ENCODE measurements at regions not wholly inside any gene's neighbourhood (a gene's known extent, or its start where the extent isn't known, plus 50 kb on each side); places are given as distances from the start of the nearest gene placed in this dataset.

DNA sequence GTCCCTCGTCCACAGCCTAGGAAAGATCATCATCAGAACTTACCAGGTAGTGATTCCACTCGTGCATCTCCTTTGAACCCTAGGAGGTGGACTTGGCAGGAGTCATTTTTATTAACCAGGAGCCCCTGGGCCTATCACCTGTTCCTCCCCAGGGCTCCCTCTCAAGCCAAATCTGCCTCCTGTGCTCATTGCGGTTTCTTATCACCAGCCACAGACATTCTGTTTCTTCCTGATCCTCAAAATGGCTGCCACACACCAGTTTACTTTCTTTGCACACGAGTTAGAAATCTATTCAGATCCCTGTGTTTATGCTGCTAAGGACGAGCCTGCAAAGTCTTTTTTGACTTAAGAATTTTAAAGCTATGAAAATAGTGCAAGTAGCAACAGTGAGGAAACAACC, 354.5 kb upstream of the BOD1L1 start:
- Histone ChIP-seq H3K9me3 (ENCODE audit: insufficient read depth, low read length) (no peaks in the 10 kb centered on the region), H3K9ac (ENCODE audit: insufficient read length, low read depth) (no peak overlapping the region), H3K4me3 (ENCODE audit: insufficient read length, low read depth) (no peak overlapping the region), H3K4me1 (ENCODE audit: insufficient read depth, insufficient read length) (no peaks in the 10 kb centered on the region), H3K36me3 (ENCODE audit: insufficient read depth, insufficient read length, low read length) (no peaks in the 10 kb centered on the region), H3K27me3 (ENCODE audit: insufficient read depth, insufficient read length) (no peaks in the 10 kb centered on the region)
- no peak for TF ChIP-seq ZNF274 (IDR thresholded peaks at IDR 0.05; ENCODE audit: low read depth, low read length)
- TF ChIP-seq SUZ12 (IDR thresholded peaks at IDR 0.05; ENCODE audit: extremely low read depth, insufficient read depth, insufficient read length), result no peak
- TF ChIP-seq YY1 (IDR thresholded peaks at IDR 0.05; ENCODE audit: insufficient read depth, insufficient read length), result no peak
- no peak for DNase-seq (ENCODE audit: low read depth, low spot score)

DNA sequence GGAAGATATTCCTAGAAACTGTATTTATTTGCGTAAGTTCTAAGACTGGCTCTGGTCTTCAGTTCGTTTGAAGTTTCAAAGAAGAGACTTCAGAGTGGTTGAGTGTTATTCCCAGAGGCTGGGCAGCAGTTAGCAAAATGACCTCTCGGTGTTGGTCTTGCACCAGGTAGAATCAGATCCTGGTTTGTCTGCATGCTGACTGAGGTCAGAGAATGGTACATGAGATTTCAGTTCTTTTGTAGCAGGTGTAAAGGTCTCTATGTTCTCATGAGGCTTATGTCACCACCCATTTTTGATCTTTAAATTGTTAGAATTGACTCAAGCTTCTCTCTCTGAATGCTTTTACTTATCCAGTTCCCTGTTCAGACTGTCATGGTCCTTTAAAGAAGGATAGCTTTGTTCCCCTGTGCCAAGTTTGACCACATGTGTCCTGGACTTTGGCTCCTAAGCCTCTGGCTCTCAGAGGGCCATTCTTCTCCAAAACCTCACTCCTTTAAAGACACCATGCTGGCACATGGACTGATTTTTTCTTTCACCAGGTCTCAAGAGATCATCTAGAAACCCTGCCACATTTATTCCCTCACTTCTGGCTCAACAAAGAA, 355.8 kb upstream of the BOD1L1 start:
- no peak for TF ChIP-seq YY1 (IDR thresholded peaks at IDR 0.05; ENCODE audit: insufficient read depth, insufficient read length)
- TF ChIP-seq ZNF274 (IDR thresholded peaks at IDR 0.05; ENCODE audit: low read depth, low read length), result no peak
- TF ChIP-seq SUZ12 (IDR thresholded peaks at IDR 0.05; ENCODE audit: extremely low read depth, insufficient read depth, insufficient read length), result no peak
- H3K9me3 ChIP-seq (ENCODE audit: insufficient read depth, low read length), result no peaks in the 10 kb centered on the region
- no peak overlapping the region for H3K4me3 ChIP-seq (ENCODE audit: insufficient read length, low read depth)
- no peaks in the 10 kb centered on the region for H3K27me3 ChIP-seq (ENCODE audit: insufficient read depth, insufficient read length)
- H3K4me1 ChIP-seq (ENCODE audit: insufficient read depth, insufficient read length), result no peaks in the 10 kb centered on the region
- DNase-seq (ENCODE audit: low read depth, low spot score), result no peak
- no peaks in the 10 kb centered on the region for H3K36me3 ChIP-seq (ENCODE audit: insufficient read depth, insufficient read length, low read length)
- no peak overlapping the region for H3K9ac ChIP-seq (ENCODE audit: insufficient read length, low read depth)

GRCh38 chr4:13984991-13985800, 357.7 kb upstream of the BOD1L1 start:
- H3K9ac ChIP-seq (ENCODE audit: insufficient read length, low read depth), result no peak overlapping the region
- no peaks in the 10 kb centered on the region for H3K27me3 ChIP-seq (ENCODE audit: insufficient read depth, insufficient read length)
- no peaks in the 10 kb centered on the region for H3K4me1 ChIP-seq (ENCODE audit: insufficient read depth, insufficient read length)
- no peaks in the 10 kb centered on the region for H3K36me3 ChIP-seq (ENCODE audit: insufficient read depth, insufficient read length, low read length)
- TF ChIP-seq SUZ12 (IDR thresholded peaks at IDR 0.05; ENCODE audit: extremely low read depth, insufficient read depth, insufficient read length), result no peak
- no peak for TF ChIP-seq YY1 (IDR thresholded peaks at IDR 0.05; ENCODE audit: insufficient read depth, insufficient read length)
- TF ChIP-seq ZNF274 (IDR thresholded peaks at IDR 0.05; ENCODE audit: low read depth, low read length), result no peak
- DNase-seq (ENCODE audit: low read depth, low spot score), result no peak
- H3K4me3 ChIP-seq (ENCODE audit: insufficient read length, low read depth), result no peak overlapping the region
- H3K9me3 ChIP-seq (ENCODE audit: insufficient read depth, low read length), result no peaks in the 10 kb centered on the region

DNA sequence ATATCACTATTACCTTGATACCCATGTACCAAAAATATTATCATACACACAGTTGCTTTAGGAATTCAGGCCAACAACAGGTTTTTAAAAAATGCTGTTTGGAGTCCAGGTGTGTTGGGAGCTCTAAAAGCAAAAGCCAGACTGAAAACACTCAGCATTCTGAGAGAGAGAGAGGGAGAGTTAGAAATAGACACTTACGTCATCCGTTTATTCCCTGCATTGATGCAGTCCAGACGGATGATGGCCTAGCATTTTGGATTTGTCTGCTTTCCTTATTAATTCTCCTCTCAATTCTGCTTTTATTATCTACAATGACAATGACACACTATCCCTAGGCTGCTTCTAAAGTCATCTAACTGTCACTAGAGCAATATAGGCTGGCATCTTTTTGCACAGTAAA, 358.3 kb upstream of the BOD1L1 start:
- DNase-seq (ENCODE audit: low read depth, low spot score), result no peak
- no peak for TF ChIP-seq SUZ12 (IDR thresholded peaks at IDR 0.05; ENCODE audit: extremely low read depth, insufficient read depth, insufficient read length)
- TF ChIP-seq ZNF274 (IDR thresholded peaks at IDR 0.05; ENCODE audit: low read depth, low read length), result no peak
- Histone ChIP-seq H3K9me3 (ENCODE audit: insufficient read depth, low read length) (no peaks in the 10 kb centered on the region), H3K36me3 (ENCODE audit: insufficient read depth, insufficient read length, low read length) (no peaks in the 10 kb centered on the region), H3K4me3 (ENCODE audit: insufficient read length, low read depth) (no peak overlapping the region), H3K27me3 (ENCODE audit: insufficient read depth, insufficient read length) (no peaks in the 10 kb centered on the region), H3K4me1 (ENCODE audit: insufficient read depth, insufficient read length) (no peaks in the 10 kb centered on the region), H3K9ac (ENCODE audit: insufficient read length, low read depth) (no peak overlapping the region)

DNA sequence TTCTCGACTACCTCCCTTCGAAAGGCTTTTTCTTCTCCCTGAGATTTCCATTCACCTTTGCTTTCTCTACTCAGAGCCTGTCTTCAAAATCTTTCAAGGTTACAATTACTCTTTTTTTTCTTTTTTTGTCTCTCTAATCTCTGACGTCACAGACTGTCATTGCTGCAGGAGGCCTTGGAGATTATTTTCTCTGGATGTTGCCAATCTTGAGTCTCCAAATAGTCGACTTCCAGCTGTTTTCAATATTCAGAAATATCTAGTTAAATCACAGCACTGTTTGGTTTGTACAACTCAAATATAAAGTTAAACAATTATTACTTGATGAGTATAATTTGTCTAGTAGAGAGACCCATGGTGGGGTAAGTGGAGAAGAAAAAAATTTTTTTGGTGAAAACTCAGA, 359.0 kb upstream of the BOD1L1 start:
- no peaks in the 10 kb centered on the region for H3K9me3 ChIP-seq (ENCODE audit: insufficient read depth, low read length)
- H3K9ac ChIP-seq (ENCODE audit: insufficient read length, low read depth), result no peak overlapping the region
- no peaks in the 10 kb centered on the region for H3K27me3 ChIP-seq (ENCODE audit: insufficient read depth, insufficient read length)
- no peak for TF ChIP-seq YY1 (IDR thresholded peaks at IDR 0.05; ENCODE audit: insufficient read depth, insufficient read length)
- no peak for TF ChIP-seq SUZ12 (IDR thresholded peaks at IDR 0.05; ENCODE audit: extremely low read depth, insufficient read depth, insufficient read length)
- DNase-seq (ENCODE audit: low read depth, low spot score), result no peak
- H3K36me3 ChIP-seq (ENCODE audit: insufficient read depth, insufficient read length, low read length), result no peaks in the 10 kb centered on the region
- H3K4me1 ChIP-seq (ENCODE audit: insufficient read depth, insufficient read length), result no peaks in the 10 kb centered on the region
- H3K4me3 ChIP-seq (ENCODE audit: insufficient read length, low read depth), result no peak overlapping the region

- H3K27me3 ChIP-seq (ENCODE audit: insufficient read depth, insufficient read length), result no peaks in the 10 kb centered on the region
- H3K4me3 ChIP-seq (ENCODE audit: insufficient read length, low read depth), result no peak overlapping the region
- no peak overlapping the region for H3K9ac ChIP-seq (ENCODE audit: insufficient read length, low read depth)
- no peaks in the 10 kb centered on the region for H3K4me1 ChIP-seq (ENCODE audit: insufficient read depth, insufficient read length)
- no peaks in the 10 kb centered on the region for H3K36me3 ChIP-seq (ENCODE audit: insufficient read depth, insufficient read length, low read length)
- no peaks in the 10 kb centered on the region for H3K9me3 ChIP-seq (ENCODE audit: insufficient read depth, low read length)
- TF ChIP-seq ZNF274 (IDR thresholded peaks at IDR 0.05; ENCODE audit: low read depth, low read length), result no peak
- TF ChIP-seq YY1 (IDR thresholded peaks at IDR 0.05; ENCODE audit: insufficient read depth, insufficient read length), result no peak
- DNase-seq (ENCODE audit: low read depth, low spot score), result no peak
Observed at GRCh38 chr4:13988353-13989305, 361.1 kb upstream of the BOD1L1 start.

DNA sequence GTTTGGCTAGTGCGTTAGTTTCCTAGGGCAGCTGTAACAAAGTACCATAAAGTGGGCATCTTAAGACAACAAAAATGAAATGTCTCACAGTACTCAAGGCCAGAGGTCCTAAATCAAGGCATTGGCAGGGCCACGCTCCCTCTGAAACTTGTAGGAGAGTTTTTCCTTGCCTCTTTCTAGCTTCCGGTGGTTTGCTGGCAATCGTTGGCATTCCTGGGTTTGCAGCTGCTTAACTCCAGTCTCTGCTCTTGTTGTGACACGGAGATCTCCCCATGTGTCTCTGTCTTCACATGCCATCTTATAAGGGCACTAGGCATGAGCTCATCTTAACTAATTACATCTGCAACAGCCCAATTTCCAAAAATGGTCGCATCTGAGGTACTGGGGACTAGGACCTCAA, 362.0 kb upstream of the BOD1L1 start:
- DNase-seq (ENCODE audit: low read depth, low spot score), result no peak
- Histone ChIP-seq H3K36me3 (ENCODE audit: insufficient read depth, insufficient read length, low read length) (no peaks in the 10 kb centered on the region), H3K27me3 (ENCODE audit: insufficient read depth, insufficient read length) (no peaks in the 10 kb centered on the region), H3K9me3 (ENCODE audit: insufficient read depth, low read length) (no peaks in the 10 kb centered on the region), H3K9ac (ENCODE audit: insufficient read length, low read depth) (no peak overlapping the region), H3K4me1 (ENCODE audit: insufficient read depth, insufficient read length) (no peaks in the 10 kb centered on the region), H3K4me3 (ENCODE audit: insufficient read length, low read depth) (no peak overlapping the region)
- no peak for TF ChIP-seq SUZ12 (IDR thresholded peaks at IDR 0.05; ENCODE audit: extremely low read depth, insufficient read depth, insufficient read length)
- no peak for TF ChIP-seq YY1 (IDR thresholded peaks at IDR 0.05; ENCODE audit: insufficient read depth, insufficient read length)
- TF ChIP-seq ZNF274 (IDR thresholded peaks at IDR 0.05; ENCODE audit: low read depth, low read length), result no peak

All from NT2/D1 (cell line).